ENCODE measurements at regions not wholly inside any gene's neighbourhood (a gene's known extent, or its start where the extent isn't known, plus 50 kb on each side); places are given as distances from the start of the nearest gene placed in this dataset.

DNA sequence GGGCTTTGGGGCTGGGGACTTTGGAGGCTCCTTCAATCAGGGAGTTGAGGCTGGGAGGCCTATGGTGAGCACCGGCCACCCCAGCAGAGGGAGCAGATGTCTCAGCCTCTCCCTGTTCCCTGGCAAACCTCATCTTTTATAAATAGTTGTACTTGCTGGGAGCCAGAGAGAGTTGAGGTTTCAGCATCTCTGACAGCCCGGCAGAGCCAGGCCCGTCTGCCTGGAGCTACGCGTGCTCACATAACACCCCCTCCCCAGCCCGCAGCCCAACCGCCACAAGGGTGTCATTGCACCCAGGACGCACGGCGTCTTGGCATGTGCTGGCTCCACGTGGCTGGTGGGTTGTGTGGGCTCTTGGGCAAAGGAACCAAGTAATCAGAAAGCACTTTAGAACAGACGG lies 127.1 kb downstream of the CHST1 start:
- H3K9me3 ChIP-seq = no peaks in the 10 kb centered on the region
- peaks cover 3% of the 10 kb centered on the region for H3K27me3 ChIP-seq (ENCODE audit: low read depth)
- no peak for TF ChIP-seq CTCF (IDR thresholded peaks at IDR 0.05)
- no peaks in the 10 kb centered on the region for H3K36me3 ChIP-seq
- H3K4me3 ChIP-seq = no peak overlapping the region
- DNase-seq (no peak), ATAC-seq (no peak)
- no peaks in the 10 kb centered on the region for H3K4me1 ChIP-seq
- intact Hi-C loops (cut with DNase I) = no loop called here
- H3K27ac ChIP-seq = no peak overlapping the region

GRCh38 chr11:45537614-45538013 lies 127.8 kb downstream of the CHST1 start:
- no peaks in the 10 kb centered on the region for H3K4me1 ChIP-seq
- no peaks in the 10 kb centered on the region for H3K36me3 ChIP-seq
- intact Hi-C loops (cut with DNase I) = no loop called here
- DNase-seq (no peak), ATAC-seq (no peak)
- no peaks in the 10 kb centered on the region for H3K9me3 ChIP-seq
- no peak for TF ChIP-seq CTCF (IDR thresholded peaks at IDR 0.05)
- H3K4me3 ChIP-seq = no peak overlapping the region
- H3K27ac ChIP-seq = no peak overlapping the region
- peaks cover 3% of the 10 kb centered on the region for H3K27me3 ChIP-seq (ENCODE audit: low read depth)

- intact Hi-C loops (cut with DNase I) = no loop called here
Observed at GRCh38 chr11:45535033-45535432, 130.4 kb downstream of the CHST1 start.

GRCh38 chr11:45534132-45534531 lies 131.3 kb downstream of the CHST1 start:
- H3K27me3 ChIP-seq (ENCODE audit: low read depth) = peaks cover 3% of the 10 kb centered on the region
- H3K4me1 ChIP-seq = no peaks in the 10 kb centered on the region
- no peaks in the 10 kb centered on the region for H3K9me3 ChIP-seq
- no peak overlapping the region for H3K4me3 ChIP-seq
- no peak for ATAC-seq
- no peak for TF ChIP-seq CTCF (IDR thresholded peaks at IDR 0.05)
- no peak overlapping the region for H3K27ac ChIP-seq
- no peaks in the 10 kb centered on the region for H3K36me3 ChIP-seq
- DNase-seq = no peak
- intact Hi-C loops (cut with DNase I) = no loop called here

More at GRCh38 chr11:45535033-45535432, 130.4 kb downstream of the CHST1 start:
- H3K4me1 ChIP-seq = no peaks in the 10 kb centered on the region
- H3K9me3 ChIP-seq = no peaks in the 10 kb centered on the region
- H3K36me3 ChIP-seq = no peaks in the 10 kb centered on the region
- H3K27ac ChIP-seq = no peak overlapping the region
- H3K27me3 ChIP-seq (ENCODE audit: low read depth) = peaks cover 3% of the 10 kb centered on the region
- no peak for ATAC-seq
- no peak overlapping the region for H3K4me3 ChIP-seq
- no peak for DNase-seq
- TF ChIP-seq CTCF (IDR thresholded peaks at IDR 0.05) = no peak

DNA sequence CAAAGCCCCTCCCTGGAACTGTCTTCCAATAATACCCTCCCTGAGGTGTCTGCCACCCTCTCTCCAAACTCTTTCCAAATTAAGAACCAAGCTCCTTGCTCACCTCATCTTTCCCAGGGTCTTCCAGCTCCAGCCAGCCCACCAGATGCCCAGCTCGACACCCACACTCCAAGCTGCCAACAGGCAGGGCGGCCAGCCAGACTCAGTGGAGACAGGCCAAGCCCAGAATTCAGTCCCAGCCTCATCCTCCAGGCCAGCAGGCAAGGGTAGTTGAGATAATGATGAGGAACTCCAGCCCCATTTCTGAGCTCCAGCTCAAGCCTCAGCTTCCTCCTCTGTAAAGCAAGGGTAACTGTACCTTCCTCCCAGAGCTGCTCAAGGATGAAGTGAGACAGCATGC lies 132.9 kb downstream of the CHST1 start:
- no peak for TF ChIP-seq CTCF (IDR thresholded peaks at IDR 0.05)
- DNase-seq = no peak
- intact Hi-C loops (cut with DNase I) = no loop called here

DNA sequence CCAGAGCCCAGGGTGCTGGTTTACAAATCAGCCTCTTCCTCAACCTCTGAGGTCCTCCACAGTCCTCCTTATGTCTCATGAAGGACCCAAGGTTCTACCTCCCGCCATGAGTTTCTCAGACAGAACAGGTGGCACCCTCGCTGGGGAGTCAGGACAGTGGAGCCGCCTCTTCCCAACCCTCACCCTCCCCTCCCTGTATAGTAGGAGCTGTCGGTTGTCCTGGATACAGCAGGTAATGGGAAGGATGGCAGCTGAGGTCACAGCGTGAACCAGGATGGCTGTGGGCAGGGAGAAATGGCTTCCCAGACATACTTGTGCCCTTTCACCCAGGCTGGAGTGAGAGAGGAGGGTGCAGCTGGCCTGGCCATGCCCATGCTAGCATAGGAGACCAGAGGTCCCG lies 134.6 kb downstream of the CHST1 start:
- ATAC-seq (no peak), DNase-seq (no peak)
- H3K4me1 ChIP-seq = no peaks in the 10 kb centered on the region
- peaks cover 3% of the 10 kb centered on the region for H3K27me3 ChIP-seq (ENCODE audit: low read depth)
- no peaks in the 10 kb centered on the region for H3K36me3 ChIP-seq
- H3K9me3 ChIP-seq = no peaks in the 10 kb centered on the region
- H3K4me3 ChIP-seq = no peak overlapping the region
- TF ChIP-seq CTCF (IDR thresholded peaks at IDR 0.05) = no peak
- intact Hi-C loops (cut with DNase I) = no loop called here
- H3K27ac ChIP-seq = no peak overlapping the region

More for the DNA sequence above, 132.9 kb downstream of the CHST1 start:
- no peak overlapping the region for H3K27ac ChIP-seq
- no peak for ATAC-seq
- no peaks in the 10 kb centered on the region for H3K9me3 ChIP-seq
- H3K27me3 ChIP-seq (ENCODE audit: low read depth) = peaks cover 3% of the 10 kb centered on the region
- no peaks in the 10 kb centered on the region for H3K36me3 ChIP-seq
- H3K4me1 ChIP-seq = no peaks in the 10 kb centered on the region
- no peak overlapping the region for H3K4me3 ChIP-seq
